SU-DHL-6 (cell line): ENCODE measurements at regions not wholly inside any gene's neighbourhood (a gene's known extent, or its start where the extent isn't known, plus 50 kb on each side); places are given as distances from the start of the nearest gene placed in this dataset.

Experiments
- EZH2phosphoT487 ChIP-seq: fragments of 200-600 bp; sonication (generic), shearing (Covaris generic); conservative IDR thresholded peaks from 2 replicates; pipeline ENCODE4 v1.6.1; 2018; ENCODE audit warnings: mild to moderate bottlenecking, antibody characterized with exemption, low read length, moderate library complexity, mixed read lengths
- TF ChIP-seq, protein P1 (sequence below): fragments of 200-600 bp; sonication (generic); IDR thresholded peaks from one replicate; pipeline ENCODE4 v1.5.1; 2017; ENCODE audit warnings: antibody characterized with exemption, mild to moderate bottlenecking, low read length, moderate library complexity; ENCODE audit not compliant: insufficient read depth, poor library complexity, severe bottlenecking

- TF ChIP-seq, protein P1, sequence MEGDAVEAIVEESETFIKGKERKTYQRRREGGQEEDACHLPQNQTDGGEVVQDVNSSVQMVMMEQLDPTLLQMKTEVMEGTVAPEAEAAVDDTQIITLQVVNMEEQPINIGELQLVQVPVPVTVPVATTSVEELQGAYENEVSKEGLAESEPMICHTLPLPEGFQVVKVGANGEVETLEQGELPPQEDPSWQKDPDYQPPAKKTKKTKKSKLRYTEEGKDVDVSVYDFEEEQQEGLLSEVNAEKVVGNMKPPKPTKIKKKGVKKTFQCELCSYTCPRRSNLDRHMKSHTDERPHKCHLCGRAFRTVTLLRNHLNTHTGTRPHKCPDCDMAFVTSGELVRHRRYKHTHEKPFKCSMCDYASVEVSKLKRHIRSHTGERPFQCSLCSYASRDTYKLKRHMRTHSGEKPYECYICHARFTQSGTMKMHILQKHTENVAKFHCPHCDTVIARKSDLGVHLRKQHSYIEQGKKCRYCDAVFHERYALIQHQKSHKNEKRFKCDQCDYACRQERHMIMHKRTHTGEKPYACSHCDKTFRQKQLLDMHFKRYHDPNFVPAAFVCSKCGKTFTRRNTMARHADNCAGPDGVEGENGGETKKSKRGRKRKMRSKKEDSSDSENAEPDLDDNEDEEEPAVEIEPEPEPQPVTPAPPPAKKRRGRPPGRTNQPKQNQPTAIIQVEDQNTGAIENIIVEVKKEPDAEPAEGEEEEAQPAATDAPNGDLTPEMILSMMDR, result no peak
- no peak for TF ChIP-seq EZH2phosphoT487
These were observed 1495.3 kb upstream of the NUDT12 start for GRCh38 chr5:105057893-105058292.
